Heart left ventricle (tissue), 16 donors: ENCODE measurements at regions not wholly inside any gene's neighbourhood (a gene's known extent, or its start where the extent isn't known, plus 50 kb on each side); places are given as distances from the start of the nearest gene placed in this dataset.
A peak's percentile ranks its signal among the peaks of the same experiment; 100 is the strongest.

Source experiments
- ATAC-seq, 4 donors: fragments of 200-7000 bp; cut with Tn5 transposase; one replicate each; pipeline ENCODE4 v1.9.1; 2020 to 2022; ENCODE audit warnings: moderate library complexity in 4 of 4, mild to moderate bottlenecking in 3 of 4, moderate number of reproducible peaks in 1 of 4
- DNase-seq, 5 donors: peaks; one replicate each; pipeline ENCODE4 v3.0.0-alpha.2; 2020
- H3K27ac ChIP-seq, 12 donors: fragments of 200-600 bp; sonication (generic) in 4 of 12; one replicate each; pipeline versions ENCODE4 v1.5.0 to v1.8.0; 2016 to 2022; ENCODE audit warnings: mild to moderate bottlenecking in 2 of 12
- H3K27me3 ChIP-seq, 9 donors: fragments of 200-600 bp; sonication (generic) in 2 of 9; one replicate each; pipeline versions ENCODE4 v1.5.1 to v1.8.0; 2016 to 2022; ENCODE audit warnings: mild to moderate bottlenecking in 3 of 9
- H3K36me3 ChIP-seq, 9 donors: fragments of 200-600 bp; sonication (generic) in 2 of 9; one replicate each; pipeline versions ENCODE4 v1.5.0 to v1.8.0; 2018 to 2022; ENCODE audit warnings: mild to moderate bottlenecking in 2 of 9
- H3K4me1 ChIP-seq, 12 donors: fragments of 200-600 bp; sonication (generic) in 4 of 12; one replicate each; pipeline versions ENCODE4 v1.5.0 to v1.8.0; 2016 to 2022; ENCODE audit warnings: mild to moderate bottlenecking in 3 of 12
- H3K4me3 ChIP-seq, 12 donors: fragments of 200-600 bp; sonication (generic) in 4 of 12; one replicate each; pipeline versions ENCODE4 v1.5.0 to v1.8.0; 2017 to 2022; ENCODE audit warnings: mild to moderate bottlenecking in 9 of 12, moderate library complexity in 4 of 12
- H3K9me3 ChIP-seq, 12 donors: fragments of 200-600 bp; sonication (generic) in 4 of 12; one replicate each; pipeline versions ENCODE4 v1.5.0 to v1.8.0; 2016 to 2022; ENCODE audit warnings: mild to moderate bottlenecking in 1 of 12
- POLR2A ChIP-seq, 2 donors: fragments of 450-650 bp; IDR thresholded peaks; one replicate each; pipeline ENCODE4 v1.6.1; 2017; ENCODE audit warnings: antibody characterized with exemption in 2 of 2, mild to moderate bottlenecking in 2 of 2, moderate library complexity in 2 of 2
- WGBS, 4 donors: extraction: QIAGEN DNeasy Blood & Tissue Kit in 2 of 4; methylation state at CpG; one replicate each; pipeline versions ENCODE4 v1.1.5 to v1.1.7; 2013 to 2018; 5-methylcytosine and 5-hydroxymethylcytosine counted together
- intact Hi-C, 10 donors: fragments of 100-400 bp; cut with DNase I; formaldehyde crosslinking; loops; one replicate each; pipeline versions ENCODE4 v1.11.1 to v1.14.2; 2022
- TF ChIP-seq, protein P1 (sequence below), 12 donors: fragments of 200-600 bp; sonication (generic) in 4 of 12; IDR thresholded peaks; one replicate each; pipeline versions ENCODE4 v1.5.0 to v1.8.0; 2018 to 2022; ENCODE audit warnings: antibody characterized with exemption in 12 of 12, mild to moderate bottlenecking in 5 of 12
- donor health status: ischemic (EF 13 %, LVEDD 7.1; RV severe dilation, severe dysfunction).
- donor health status: healthy with polysubstance abuse.
- donor health status: DM: no; HTN: yes; CAD: no.
- donor health status: DM: no; HTN: no; CAD: no.
- donor health status: ischemic (EF 25% LVEDD 6.9; RV normal size, moderate dysfunction).
- donor health status: ischemic (EF 25% LVEDD 5.7; RV mildly dilated, moderate dysfunction).
- donor health status: healthy.
- donor health status: DM: yes; HTN: yes; CAD: no.
- donor health status: ischemic (EF 35%, LVEDD 5.7; RV mildly dilated, moderate dysfunction).
- donor health status: nonischemic (EF 11% LVEDD 7.7; RV severe dilation, severe dysfunction).
- donor health status: DM: yes; HTN: yes; CAD: no.
- donor health status: PGD.
- donor health status: ischemic (EF 29% LVEDD 5.4; RV normal size, mild dysfunction).
- donor health status: nonischemic (EF 23%, LVEDD 6.1; RV moderate dilation, normal function).

DNA sequence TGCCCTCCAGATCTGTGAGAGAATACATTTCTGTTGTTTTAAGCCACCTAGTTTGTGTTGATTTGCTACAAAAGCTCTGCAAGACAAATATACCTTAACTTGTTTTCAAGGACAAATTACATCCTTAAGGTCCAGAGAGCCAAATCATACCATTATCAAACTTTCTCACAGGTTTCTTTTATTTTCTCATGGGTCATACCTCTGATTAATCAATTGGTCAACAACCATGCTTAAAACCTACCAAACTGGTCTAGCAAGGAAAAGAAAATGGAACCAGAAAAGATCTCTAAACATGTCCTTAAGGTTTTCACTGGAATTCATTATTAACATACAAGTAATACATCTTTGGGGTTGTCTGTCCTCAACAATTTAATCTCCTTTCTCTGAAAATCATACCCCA, 535.0 kb downstream of the CD83 start:
- DNase-seq: no peak
- no peaks in the 10 kb centered on the region for H3K36me3 ChIP-seq
- H3K27me3 ChIP-seq: no peaks in the 10 kb centered on the region
- H3K27ac ChIP-seq: no peak overlapping the region
- ATAC-seq: no peak
- TF ChIP-seq, protein P1, sequence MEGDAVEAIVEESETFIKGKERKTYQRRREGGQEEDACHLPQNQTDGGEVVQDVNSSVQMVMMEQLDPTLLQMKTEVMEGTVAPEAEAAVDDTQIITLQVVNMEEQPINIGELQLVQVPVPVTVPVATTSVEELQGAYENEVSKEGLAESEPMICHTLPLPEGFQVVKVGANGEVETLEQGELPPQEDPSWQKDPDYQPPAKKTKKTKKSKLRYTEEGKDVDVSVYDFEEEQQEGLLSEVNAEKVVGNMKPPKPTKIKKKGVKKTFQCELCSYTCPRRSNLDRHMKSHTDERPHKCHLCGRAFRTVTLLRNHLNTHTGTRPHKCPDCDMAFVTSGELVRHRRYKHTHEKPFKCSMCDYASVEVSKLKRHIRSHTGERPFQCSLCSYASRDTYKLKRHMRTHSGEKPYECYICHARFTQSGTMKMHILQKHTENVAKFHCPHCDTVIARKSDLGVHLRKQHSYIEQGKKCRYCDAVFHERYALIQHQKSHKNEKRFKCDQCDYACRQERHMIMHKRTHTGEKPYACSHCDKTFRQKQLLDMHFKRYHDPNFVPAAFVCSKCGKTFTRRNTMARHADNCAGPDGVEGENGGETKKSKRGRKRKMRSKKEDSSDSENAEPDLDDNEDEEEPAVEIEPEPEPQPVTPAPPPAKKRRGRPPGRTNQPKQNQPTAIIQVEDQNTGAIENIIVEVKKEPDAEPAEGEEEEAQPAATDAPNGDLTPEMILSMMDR (IDR thresholded peaks at IDR 0.05): no peak
- no peak for TF ChIP-seq POLR2A (IDR thresholded peaks at IDR 0.05)
- no peaks in the 10 kb centered on the region for H3K9me3 ChIP-seq
- intact Hi-C loops: no loop called here
- peaks cover 0 to 23% (median 16%) of the 10 kb centered on the region in 12 donors for H3K4me1 ChIP-seq
- H3K4me3 ChIP-seq: no peak overlapping the region

DNA sequence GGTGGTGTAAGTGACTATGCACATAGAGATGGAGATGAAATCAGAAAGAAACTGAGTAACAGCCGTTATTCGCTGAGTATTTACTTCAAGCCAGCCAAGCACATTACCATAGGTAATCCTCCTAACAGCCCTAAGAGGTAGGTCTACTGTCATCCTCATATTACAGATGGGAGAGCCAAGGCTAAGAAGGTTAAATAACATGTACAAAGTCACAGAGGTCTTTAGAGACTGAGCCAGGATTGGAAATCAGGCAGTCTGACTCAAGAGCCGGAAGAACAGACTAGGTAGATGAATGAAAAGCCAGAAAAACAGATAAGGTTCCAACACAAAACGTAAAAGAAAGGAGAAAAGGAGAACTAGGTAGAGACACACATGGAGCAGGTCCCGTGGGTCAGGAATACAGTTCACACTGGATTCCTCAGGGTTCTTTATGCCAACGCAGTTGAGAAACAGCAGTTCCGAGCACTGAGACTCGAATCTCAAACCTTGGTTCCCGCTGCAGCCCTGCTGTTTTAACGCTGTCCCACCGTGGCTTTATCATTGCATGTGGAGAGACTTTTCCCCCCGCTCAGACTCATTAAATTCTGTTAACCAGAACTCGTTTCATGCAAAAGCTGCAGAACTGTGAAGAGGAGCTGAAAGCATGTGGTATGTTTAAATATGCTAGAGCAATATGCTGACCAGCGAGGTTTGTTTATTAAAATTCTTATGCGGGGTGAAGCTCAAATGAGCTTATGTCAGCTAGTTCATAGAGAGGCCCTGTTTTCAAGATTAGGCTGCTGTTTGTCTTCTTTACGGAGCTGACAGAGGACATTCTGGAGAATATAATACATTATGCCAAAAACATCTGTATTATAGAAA, 537.9 kb downstream of the CD83 start:
- peak overlapping the region in 3 of 12 donors; percentile 3 to 66 (median 55) for H3K27ac ChIP-seq
- no peak for ATAC-seq
- H3K4me3 ChIP-seq: peak overlapping the region in 1 of 12 donors; percentile 8
- intact Hi-C loops: no loop called here
- H3K36me3 ChIP-seq: no peaks in the 10 kb centered on the region
- TF ChIP-seq, protein P1 (IDR thresholded peaks at IDR 0.05): no peak
- no peak for TF ChIP-seq POLR2A (IDR thresholded peaks at IDR 0.05)
- peaks cover 0 to 31% (median 16%) of the 10 kb centered on the region in 12 donors for H3K4me1 ChIP-seq
- DNase-seq: no peak
- no peaks in the 10 kb centered on the region for H3K9me3 ChIP-seq
- WGBS, 4 donors: 59 to 66% (median 61%) methylated on average over 16 of the region's 16 CpGs
- H3K27me3 ChIP-seq: no peaks in the 10 kb centered on the region

DNA sequence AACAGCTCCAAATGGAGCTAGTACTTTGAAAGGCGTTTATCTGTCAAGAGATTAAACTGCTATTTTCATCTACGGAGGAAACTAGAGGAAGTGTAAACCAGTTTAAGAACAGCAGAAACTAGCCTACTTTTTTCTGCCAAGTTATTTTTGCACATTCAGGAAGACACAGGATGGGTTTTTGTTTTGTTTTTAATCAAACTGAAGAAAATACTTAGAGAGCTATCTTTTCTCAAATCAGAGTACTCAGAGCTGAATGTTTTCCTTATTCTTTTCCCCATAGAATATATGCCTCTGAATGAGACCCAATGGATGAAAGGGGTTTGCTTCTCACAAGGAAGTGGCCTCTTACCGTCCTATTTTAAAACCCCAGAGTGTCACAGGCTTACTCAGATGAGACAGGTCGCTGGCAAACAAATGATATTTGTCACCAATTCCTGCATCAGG, 538.5 kb downstream of the CD83 start:
- DNase-seq: no peak
- no peak for TF ChIP-seq POLR2A (IDR thresholded peaks at IDR 0.05)
- TF ChIP-seq, protein P1 (IDR thresholded peaks at IDR 0.05): no peak

DNA sequence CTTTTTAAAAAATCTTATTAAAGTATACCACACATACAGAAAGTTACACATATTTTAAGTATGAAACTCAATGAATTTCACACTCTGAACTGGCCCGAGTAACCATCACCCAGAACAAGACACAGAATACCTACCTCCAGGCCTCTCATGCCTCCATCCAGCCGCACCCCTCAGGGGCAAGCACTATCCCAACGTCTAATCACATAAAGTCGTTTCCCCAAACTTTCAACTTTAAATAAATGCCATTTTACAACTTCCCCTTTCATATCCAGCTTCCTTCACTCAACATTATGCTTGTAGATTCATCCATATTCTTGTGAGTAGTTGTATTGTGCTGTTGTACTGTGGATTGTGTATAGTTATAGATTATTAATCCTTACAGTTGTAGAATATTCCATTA, 539.1 kb downstream of the CD83 start:
- H3K4me1 ChIP-seq: peaks cover 0 to 41% (median 16%) of the 10 kb centered on the region in 12 donors
- no peaks in the 10 kb centered on the region for H3K27me3 ChIP-seq
- H3K27ac ChIP-seq: peak overlapping the region in 3 of 12 donors; percentile 7 to 66 (median 33)
- ATAC-seq (no peak), DNase-seq (no peak)
- 61 to 80% (median 69%) methylated on average over 4 of the region's 4 CpGs for WGBS, 4 donors
- no peaks in the 10 kb centered on the region for H3K36me3 ChIP-seq
- intact Hi-C loops: no loop called here
- no peak for TF ChIP-seq POLR2A (IDR thresholded peaks at IDR 0.05)
- TF ChIP-seq, protein P1 (IDR thresholded peaks at IDR 0.05): no peak
- H3K9me3 ChIP-seq: no peaks in the 10 kb centered on the region
- H3K4me3 ChIP-seq: no peak overlapping the region

More for the DNA sequence above, 538.5 kb downstream of the CD83 start:
- Histone ChIP-seq H3K36me3 (no peaks in the 10 kb centered on the region), H3K4me3 (peak overlapping the region in 1 of 12 donors; percentile 8), H3K4me1 (peaks cover 0 to 37% (median 16%) of the 10 kb centered on the region in 12 donors), H3K27ac (peak overlapping the region in 5 of 12 donors; percentile 3 to 66 (median 33)), H3K9me3 (no peaks in the 10 kb centered on the region), H3K27me3 (no peaks in the 10 kb centered on the region)
- WGBS, 4 donors: 12 to 14% (median 12%) methylated on average over 4 of the region's 4 CpGs
- no peak for ATAC-seq
- intact Hi-C loops: no loop called here
